ENCODE measurements at regions not wholly inside any gene's neighbourhood (a gene's known extent, or its start where the extent isn't known, plus 50 kb on each side); places are given as distances from the start of the nearest gene placed in this dataset.

DNA sequence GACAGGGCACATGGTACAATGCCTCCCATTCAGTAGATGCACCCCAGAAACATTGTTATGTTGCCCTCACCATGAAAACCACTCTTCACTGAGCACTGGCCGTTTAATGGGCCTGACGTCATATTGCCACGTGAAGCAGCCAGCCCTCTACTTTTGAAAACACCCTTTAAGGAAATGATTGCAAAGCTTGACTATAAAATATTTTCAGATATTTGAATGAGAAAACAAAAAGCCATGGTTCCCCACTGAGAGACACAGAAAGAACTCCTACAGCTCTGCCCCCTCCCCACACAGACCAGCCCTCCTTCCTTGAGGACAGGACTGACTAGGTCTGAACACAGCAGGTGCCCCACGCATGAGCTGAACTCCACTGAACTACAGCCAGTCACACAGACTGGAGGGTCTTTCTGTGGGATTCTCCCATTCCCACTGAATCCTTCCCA lies 349.1 kb downstream of the ANAPC1 start:
- no peak for TF ChIP-seq CTCF (IDR thresholded peaks at IDR 0.05; ENCODE audit: poor library complexity)
- TF ChIP-seq EZH2 (IDR thresholded peaks at IDR 0.05; ENCODE audit: borderline replicate concordance), result no peak
